RWPE2 (cell line): ENCODE measurements at regions not wholly inside any gene's neighbourhood (a gene's known extent, or its start where the extent isn't known, plus 50 kb on each side); places are given as distances from the start of the nearest gene placed in this dataset.
A peak's percentile ranks its signal among the peaks of the same experiment; 100 is the strongest.
"Not testable (repeated sequence)": the region's sequence is repeated elsewhere in the genome, so short reads cannot be mapped to it uniquely, and the experiment has no call there.

ENCODE experiments used
- ATAC-seq: fragments of 200-7000 bp; cut with Tn5 transposase; 3 replicates; pipeline ENCODE4 v1.9.1; 2021; ENCODE audit warnings: low read depth
- DNase-seq: peaks from one replicate; pipeline ENCODE4 v3.0.0-alpha.2; 2020; ENCODE audit warnings: low spot score
- H3K27ac ChIP-seq: fragments of 450-650 bp; 2 replicates; pipeline ENCODE4 v1.5.1; 2017; ENCODE audit warnings: mild to moderate bottlenecking; ENCODE audit not compliant: poor library complexity, severe bottlenecking
- H3K27me3 ChIP-seq: fragments of 250-450 bp; sonication (Bioruptor Pico); 2 replicates; pipeline ENCODE4 v1.5.1; 2021; ENCODE audit warnings: mild to moderate bottlenecking, moderate library complexity; ENCODE audit not compliant: insufficient read depth, poor library complexity, severe bottlenecking
- H3K36me3 ChIP-seq: fragments of 250-450 bp; sonication (Bioruptor Pico); 2 replicates; pipeline ENCODE4 v1.5.1; 2020; ENCODE audit warnings: low read depth, mild to moderate bottlenecking, moderate library complexity
- H3K4me1 ChIP-seq: fragments of 250-450 bp; sonication (Bioruptor Pico); 2 replicates; pipeline ENCODE4 v1.5.1; 2021; ENCODE audit warnings: mild to moderate bottlenecking, moderate library complexity; ENCODE audit not compliant: insufficient read depth, poor library complexity, severe bottlenecking
- H3K4me3 ChIP-seq: fragments of 250-450 bp; sonication (Bioruptor Pico); 2 replicates; pipeline ENCODE4 v1.5.1; 2021; ENCODE audit warnings: mild to moderate bottlenecking, moderate library complexity; ENCODE audit not compliant: severe bottlenecking
- H3K9me3 ChIP-seq: fragments of 250-450 bp; sonication (Bioruptor Pico); 2 replicates; pipeline ENCODE4 v1.5.1; 2021; ENCODE audit warnings: mild to moderate bottlenecking, moderate library complexity; ENCODE audit not compliant: severe bottlenecking
- CTCF ChIP-seq: fragments of 450-650 bp; IDR thresholded peaks from one replicate; pipeline ENCODE4 v1.5.1; 2017; ENCODE audit warnings: mild to moderate bottlenecking, moderate library complexity; ENCODE audit not compliant: poor library complexity, severe bottlenecking

- Histone ChIP-seq H3K27me3 (no peaks in the 10 kb centered on the region), H3K4me3 (no peak overlapping the region), H3K27ac (no peak overlapping the region), H3K36me3 (no peaks in the 10 kb centered on the region), H3K4me1 (no peaks in the 10 kb centered on the region), H3K9me3 (no peaks in the 10 kb centered on the region)
- ATAC-seq (no peak), DNase-seq (no peak)
- TF ChIP-seq CTCF = no peak
Measured at GRCh38 chr5:92313385-92313784, 930.3 kb upstream of the ARRDC3 start.

GRCh38 chr5:92309336-92309991, 926.3 kb upstream of the ARRDC3 start:
- H3K4me1 ChIP-seq = no peaks in the 10 kb centered on the region
- no peak overlapping the region for H3K4me3 ChIP-seq
- peak; percentile 59; the same call in 1 of the 3 replicates for ATAC-seq
- H3K36me3 ChIP-seq = no peaks in the 10 kb centered on the region
- peak; percentile 91 for TF ChIP-seq CTCF
- no peak for DNase-seq
- no peak overlapping the region for H3K27ac ChIP-seq
- no peaks in the 10 kb centered on the region for H3K27me3 ChIP-seq
- no peaks in the 10 kb centered on the region for H3K9me3 ChIP-seq

GRCh38 chr5:92308679-92309078, 925.6 kb upstream of the ARRDC3 start:
- ATAC-seq (no peak), DNase-seq (no peak)
- Histone ChIP-seq H3K27me3 (no peaks in the 10 kb centered on the region), H3K27ac (no peak overlapping the region), H3K9me3 (no peaks in the 10 kb centered on the region), H3K4me1 (no peaks in the 10 kb centered on the region), H3K36me3 (no peaks in the 10 kb centered on the region), H3K4me3 (no peak overlapping the region)
- TF ChIP-seq CTCF = no peak

- H3K36me3 ChIP-seq, H3K27ac ChIP-seq, H3K4me3 ChIP-seq, DNase-seq, H3K4me1 ChIP-seq, H3K9me3 ChIP-seq, ATAC-seq, H3K27me3 ChIP-seq: not testable (repeated sequence)
Measured at GRCh38 chr5:92302356-92302755, 919.2 kb upstream of the ARRDC3 start.

GRCh38 chr5:92283521-92283920, 900.4 kb upstream of the ARRDC3 start:
- DNase-seq (no peak), ATAC-seq (no peak)
- Histone ChIP-seq H3K4me1 (no peaks in the 10 kb centered on the region), H3K36me3 (no peaks in the 10 kb centered on the region), H3K9me3 (peaks cover 2% of the 10 kb centered on the region), H3K27ac (no peak overlapping the region), H3K27me3 (no peaks in the 10 kb centered on the region), H3K4me3 (no peak overlapping the region)
- no peak for TF ChIP-seq CTCF

GRCh38 chr5:92271750-92272149, 888.6 kb upstream of the ARRDC3 start:
- not testable (repeated sequence) for H3K27me3 ChIP-seq, H3K4me3 ChIP-seq, H3K36me3 ChIP-seq, DNase-seq, ATAC-seq, H3K9me3 ChIP-seq, H3K27ac ChIP-seq, H3K4me1 ChIP-seq
